ENCODE measurements at regions not wholly inside any gene's neighbourhood (a gene's known extent, or its start where the extent isn't known, plus 50 kb on each side); places are given as distances from the start of the nearest gene placed in this dataset.
A peak's percentile ranks its signal among the peaks of the same experiment; 100 is the strongest.

- Histone ChIP-seq H3K9me3 (no peaks in the 10 kb centered on the region), H3K27me3 (no peaks in the 10 kb centered on the region), H3K4me1 (no peaks in the 10 kb centered on the region), H3K36me3 (no peaks in the 10 kb centered on the region), H3K27ac (no peak overlapping the region), H3K4me3 (no peak overlapping the region)
- intact Hi-C loops (cut with DNase I), result no loop called here
- DNase-seq (no peak), ATAC-seq (no peak)
- TF ChIP-seq CTCF (IDR thresholded peaks at IDR 0.05), result no peak
Observed at GRCh38 chr15:61404567-61404966, 175.5 kb upstream of the RORA start.

- no peak overlapping the region for H3K27ac ChIP-seq
- no peak for DNase-seq
- H3K27me3 ChIP-seq, result no peaks in the 10 kb centered on the region
- no peak for ATAC-seq
- no peak overlapping the region for H3K4me3 ChIP-seq
- H3K36me3 ChIP-seq, result no peaks in the 10 kb centered on the region
- no peaks in the 10 kb centered on the region for H3K9me3 ChIP-seq
- no peak for TF ChIP-seq CTCF (IDR thresholded peaks at IDR 0.05)
- intact Hi-C loops (cut with DNase I), result no loop called here
- H3K4me1 ChIP-seq, result no peaks in the 10 kb centered on the region
Observed at GRCh38 chr15:61403884-61404283, 174.8 kb upstream of the RORA start.

- peak in 1 of 4 donors; percentile 18 for DNase-seq
- no peaks in the 10 kb centered on the region for H3K4me1 ChIP-seq
- no peak overlapping the region for H3K4me3 ChIP-seq
- no peaks in the 10 kb centered on the region for H3K27me3 ChIP-seq
- no peak for TF ChIP-seq CTCF (IDR thresholded peaks at IDR 0.05)
- no peak overlapping the region for H3K27ac ChIP-seq
- no peak for ATAC-seq
- H3K36me3 ChIP-seq, result no peaks in the 10 kb centered on the region
- intact Hi-C loops (cut with DNase I), result no loop called here
- peaks cover 0 to 10% of the 10 kb centered on the region in 2 donors for H3K9me3 ChIP-seq
Observed at GRCh38 chr15:61401903-61402698, 173.0 kb upstream of the RORA start.

GRCh38 chr15:61398310-61398709 is 169.2 kb upstream of the RORA start:
- intact Hi-C loops (cut with DNase I), result no loop called here
- peaks cover 0 to 10% of the 10 kb centered on the region in 2 donors for H3K9me3 ChIP-seq
- DNase-seq (no peak), ATAC-seq (no peak)
- no peaks in the 10 kb centered on the region for H3K27me3 ChIP-seq
- no peak for TF ChIP-seq CTCF (IDR thresholded peaks at IDR 0.05)
- no peaks in the 10 kb centered on the region for H3K36me3 ChIP-seq
- no peaks in the 10 kb centered on the region for H3K4me1 ChIP-seq
- no peak overlapping the region for H3K27ac ChIP-seq
- H3K4me3 ChIP-seq, result no peak overlapping the region

- Histone ChIP-seq H3K27me3 (no peaks in the 10 kb centered on the region), H3K4me1 (no peaks in the 10 kb centered on the region), H3K9me3 (peaks cover 0 to 10% of the 10 kb centered on the region in 2 donors), H3K36me3 (no peaks in the 10 kb centered on the region), H3K4me3 (no peak overlapping the region), H3K27ac (no peak overlapping the region)
- DNase-seq (no peak), ATAC-seq (no peak)
- no peak for TF ChIP-seq CTCF (IDR thresholded peaks at IDR 0.05)
- intact Hi-C loops (cut with DNase I), result no loop called here
Observed at GRCh38 chr15:61396235-61396919, 167.3 kb upstream of the RORA start.

All from left lung (tissue), 4 donors.